Right atrium auricular region (tissue), 2 donors: ENCODE measurements at regions not wholly inside any gene's neighbourhood (a gene's known extent, or its start where the extent isn't known, plus 50 kb on each side); places are given as distances from the start of the nearest gene placed in this dataset.

Experiments used
- DNase-seq: peaks from one replicate; pipeline ENCODE4 v3.0.0-alpha.2; 2019; ENCODE audit warnings: low spot score
- H3K27ac ChIP-seq, 2 donors: fragments of 200-600 bp; sonication (generic); 1 replicate in 1 of 2; 2 replicates in 1 of 2; pipeline ENCODE4 v1.5.1; 2016 to 2019
- H3K27me3 ChIP-seq, 2 donors: fragments of 200-600 bp; sonication (generic); one replicate each; pipeline versions ENCODE4 v1.5.1 to v1.6.0; 2017 to 2019
- H3K36me3 ChIP-seq: fragments of 200-600 bp; sonication (generic); one replicate; pipeline ENCODE4 v1.5.1; 2016
- H3K4me1 ChIP-seq, 2 donors: fragments of 200-600 bp; sonication (generic); one replicate each; pipeline versions ENCODE4 v1.5.1 to v1.6.0; 2017 to 2019
- H3K4me3 ChIP-seq, 2 donors: fragments of 200-600 bp; sonication (generic); 1 replicate in 1 of 2; 2 replicates in 1 of 2; pipeline ENCODE4 v1.5.1; 2017 to 2019; ENCODE audit warnings: mild to moderate bottlenecking in 1 of 2, moderate library complexity in 1 of 2
- H3K9me3 ChIP-seq, 2 donors: fragments of 200-600 bp; sonication (generic); one replicate each; pipeline ENCODE4 v1.5.1; 2019
- CTCF ChIP-seq, 2 donors: fragments of 200-600 bp; sonication (generic); IDR thresholded peaks; one replicate each; pipeline ENCODE4 v1.5.1; 2019; ENCODE audit warnings: antibody characterized with exemption in 2 of 2

GRCh38 chr2:34747643-34748042, 1148.5 kb upstream of the FAM98A start:
- Histone ChIP-seq H3K27ac (no peak overlapping the region), H3K36me3 (no peaks in the 10 kb centered on the region), H3K27me3 (no peaks in the 10 kb centered on the region), H3K9me3 (peaks cover 0 to 7% of the 10 kb centered on the region in 2 donors), H3K4me3 (no peak overlapping the region), H3K4me1 (no peaks in the 10 kb centered on the region)
- DNase-seq = no peak
- no peak for TF ChIP-seq CTCF (IDR thresholded peaks at IDR 0.05)

GRCh38 chr2:34738691-34739090, 1139.6 kb upstream of the FAM98A start:
- H3K4me1 ChIP-seq = no peaks in the 10 kb centered on the region
- H3K36me3 ChIP-seq = no peaks in the 10 kb centered on the region
- no peak for TF ChIP-seq CTCF (IDR thresholded peaks at IDR 0.05)
- H3K27ac ChIP-seq = no peak overlapping the region
- no peak for DNase-seq
- H3K4me3 ChIP-seq = no peak overlapping the region
- H3K27me3 ChIP-seq = no peaks in the 10 kb centered on the region
- no peaks in the 10 kb centered on the region for H3K9me3 ChIP-seq

- TF ChIP-seq CTCF (IDR thresholded peaks at IDR 0.05) = no peak
- no peak for DNase-seq
- H3K27me3 ChIP-seq = no peaks in the 10 kb centered on the region
- H3K4me3 ChIP-seq = no peak overlapping the region
- H3K9me3 ChIP-seq = no peaks in the 10 kb centered on the region
- no peaks in the 10 kb centered on the region for H3K4me1 ChIP-seq
- no peak overlapping the region for H3K27ac ChIP-seq
- H3K36me3 ChIP-seq = no peaks in the 10 kb centered on the region
These were observed 1138.0 kb upstream of the FAM98A start for GRCh38 chr2:34737146-34737545.

GRCh38 chr2:34736482-34736881, 1137.4 kb upstream of the FAM98A start:
- H3K4me3 ChIP-seq = no peak overlapping the region
- no peak overlapping the region for H3K27ac ChIP-seq
- no peaks in the 10 kb centered on the region for H3K9me3 ChIP-seq
- DNase-seq = no peak
- no peaks in the 10 kb centered on the region for H3K4me1 ChIP-seq
- no peaks in the 10 kb centered on the region for H3K36me3 ChIP-seq
- no peaks in the 10 kb centered on the region for H3K27me3 ChIP-seq
- no peak for TF ChIP-seq CTCF (IDR thresholded peaks at IDR 0.05)

- Histone ChIP-seq H3K27ac (no peak overlapping the region), H3K9me3 (no peaks in the 10 kb centered on the region), H3K4me3 (no peak overlapping the region), H3K27me3 (no peaks in the 10 kb centered on the region), H3K4me1 (no peaks in the 10 kb centered on the region), H3K36me3 (no peaks in the 10 kb centered on the region)
- no peak for TF ChIP-seq CTCF (IDR thresholded peaks at IDR 0.05)
- no peak for DNase-seq
These were observed 1135.6 kb upstream of the FAM98A start for GRCh38 chr2:34734662-34735061.

GRCh38 chr2:34734042-34734441, 1134.9 kb upstream of the FAM98A start:
- no peak for DNase-seq

More at GRCh38 chr2:34734042-34734441, 1134.9 kb upstream of the FAM98A start:
- no peak overlapping the region for H3K27ac ChIP-seq
- H3K27me3 ChIP-seq = no peaks in the 10 kb centered on the region
- no peak overlapping the region for H3K4me3 ChIP-seq
- H3K9me3 ChIP-seq = no peaks in the 10 kb centered on the region
- H3K36me3 ChIP-seq = no peaks in the 10 kb centered on the region
- TF ChIP-seq CTCF (IDR thresholded peaks at IDR 0.05) = no peak
- H3K4me1 ChIP-seq = no peaks in the 10 kb centered on the region
